ENCODE measurements at regions not wholly inside any gene's neighbourhood (a gene's known extent, or its start where the extent isn't known, plus 50 kb on each side); places are given as distances from the start of the nearest gene placed in this dataset.

DNA sequence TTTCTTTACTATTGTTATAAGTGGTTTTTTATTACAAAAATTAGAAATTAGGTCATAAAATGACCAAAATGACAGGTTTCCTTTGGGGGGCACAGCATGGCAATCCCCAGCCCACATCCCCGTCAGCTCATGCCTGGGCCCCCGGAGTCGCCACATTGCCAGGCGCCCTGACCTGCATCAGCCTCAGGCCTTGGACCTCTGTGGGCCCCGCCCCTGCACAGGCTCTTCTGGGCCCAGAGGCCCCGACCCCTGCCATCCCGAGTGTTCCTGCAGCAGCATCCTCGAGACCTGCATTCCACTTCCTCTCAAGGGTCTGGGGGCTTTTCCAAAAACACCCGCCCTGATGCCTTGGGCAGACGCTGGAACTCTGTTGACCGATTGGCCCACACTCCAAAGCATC lies 391.1 kb upstream of the MGMT start:
- ATAC-seq (no peak), DNase-seq (ENCODE audit: extremely low read depth in 1 of 4, low spot score in 3 of 4) (no peak), FAIRE-seq (no peak)
- ChIA-PET CTCF (ENCODE audit: low intra/inter-chr PET ratio) (no interaction called here), POLR2A (no interaction called here)
- intact Hi-C loops (cut with micrococcal nuclease) (no loop called here), in situ Hi-C loops (cut with MboI) (no loop called here)
- 1% methylated on average over 10 of the region's 11 CpGs for WGBS (ENCODE audit: insufficient coverage, low coverage, missing lambda C conversion rate)
- no peaks in the 10 kb centered on the region for H3K36me3 ChIP-seq (ENCODE audit: control insufficient read depth, insufficient read depth, low read length)
- no peaks in the 10 kb centered on the region for H3K79me2 ChIP-seq (ENCODE audit: control insufficient read depth, insufficient read depth, low read length)
- no peak overlapping the region for H3K4me2 ChIP-seq (ENCODE audit: insufficient read depth, low read length)
- H4K20me1 ChIP-seq (replicated peaks; ENCODE audit: control insufficient read depth, insufficient read depth, low read length): no peaks in the 10 kb centered on the region
- no peak for TF ChIP-seq EWSR1 (IDR thresholded peaks at IDR 0.05; ENCODE audit: borderline replicate concordance, low read depth, partially characterized antibody)
- H3K27me3 ChIP-seq (ENCODE audit: control insufficient read depth in 2 of 2, insufficient read depth in 2 of 2, low read length in 2 of 2): no peaks in the 10 kb centered on the region
- H3K9ac ChIP-seq (ENCODE audit: insufficient read depth in 1 of 2, low read depth in 2 of 2, low read length in 2 of 2): no peak overlapping the region
- no peaks in the 10 kb centered on the region for H3K9me1 ChIP-seq (ENCODE audit: control insufficient read depth, insufficient read depth, low read length)
- H3K27ac ChIP-seq (ENCODE audit: extremely low read depth, low read depth, low read length): no peak overlapping the region
- H3K4me1 ChIP-seq (replicated peaks in 1 of 2; ENCODE audit: control insufficient read depth in 2 of 2, insufficient read depth in 2 of 2, low read length in 2 of 2): no peaks in the 10 kb centered on the region
- no peaks in the 10 kb centered on the region for H3K9me3 ChIP-seq (replicated peaks; ENCODE audit: control insufficient read depth, insufficient read depth, low read depth, low read length)
- H3K4me3 ChIP-seq: no peak overlapping the region
- H2AFZ ChIP-seq (ENCODE audit: low read depth, low read length): no peak overlapping the region
- no TSS peak for BruUV-seq (replicated peaks)

DNA sequence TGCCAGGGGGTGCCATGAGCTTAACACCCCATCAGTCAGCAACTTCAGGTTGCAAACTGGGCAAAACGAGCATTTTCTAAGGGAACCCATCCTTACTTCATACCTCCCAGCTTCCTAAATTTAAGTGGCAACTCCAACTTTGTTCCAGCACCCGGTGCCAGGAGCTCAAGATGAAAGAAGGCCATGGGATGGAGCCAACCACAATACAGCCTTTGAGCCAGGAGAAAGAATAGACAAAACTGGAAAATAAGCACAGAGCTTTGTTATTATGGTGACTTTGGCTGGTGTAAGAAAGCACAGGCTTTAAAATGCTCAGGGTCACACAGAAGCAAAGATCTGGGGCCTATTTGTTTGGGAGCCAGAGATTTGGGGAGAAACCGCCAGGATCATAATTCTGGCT lies 388.7 kb upstream of the MGMT start:
- intact Hi-C loops (cut with micrococcal nuclease) (no loop called here), in situ Hi-C loops (cut with MboI) (no loop called here)
- no peaks in the 10 kb centered on the region for H3K4me1 ChIP-seq (replicated peaks in 1 of 2; ENCODE audit: control insufficient read depth in 2 of 2, insufficient read depth in 2 of 2, low read length in 2 of 2)
- no peaks in the 10 kb centered on the region for H3K36me3 ChIP-seq (ENCODE audit: control insufficient read depth, insufficient read depth, low read length)
- H3K4me3 ChIP-seq: no peak overlapping the region
- ChIA-PET CTCF (ENCODE audit: low intra/inter-chr PET ratio) (no interaction called here), POLR2A (no interaction called here)
- ATAC-seq (no peak), DNase-seq (ENCODE audit: extremely low read depth in 1 of 4, low spot score in 3 of 4) (no peak), FAIRE-seq (no peak)
- 0% methylated on average over 2 of the region's 3 CpGs for WGBS (ENCODE audit: insufficient coverage, low coverage, missing lambda C conversion rate)
- no peaks in the 10 kb centered on the region for H3K27me3 ChIP-seq (ENCODE audit: control insufficient read depth in 2 of 2, insufficient read depth in 2 of 2, low read length in 2 of 2)
- H3K79me2 ChIP-seq (ENCODE audit: control insufficient read depth, insufficient read depth, low read length): no peaks in the 10 kb centered on the region
- no peak overlapping the region for H3K27ac ChIP-seq (ENCODE audit: extremely low read depth, low read depth, low read length)
- BruUV-seq (replicated peaks): no TSS peak
- H4K20me1 ChIP-seq (replicated peaks; ENCODE audit: control insufficient read depth, insufficient read depth, low read length): no peaks in the 10 kb centered on the region
- H3K9ac ChIP-seq (ENCODE audit: insufficient read depth in 1 of 2, low read depth in 2 of 2, low read length in 2 of 2): no peak overlapping the region
- H3K9me1 ChIP-seq (ENCODE audit: control insufficient read depth, insufficient read depth, low read length): no peaks in the 10 kb centered on the region
- H3K9me3 ChIP-seq (replicated peaks; ENCODE audit: control insufficient read depth, insufficient read depth, low read depth, low read length): no peaks in the 10 kb centered on the region
- H2AFZ ChIP-seq (ENCODE audit: low read depth, low read length): no peak overlapping the region
- H3K4me2 ChIP-seq (ENCODE audit: insufficient read depth, low read length): no peak overlapping the region
- no peak for TF ChIP-seq ZNF586 (CRISPR knock-in tag; conservative IDR thresholded peaks at IDR 0.05)
- TF ChIP-seq, protein P1, sequence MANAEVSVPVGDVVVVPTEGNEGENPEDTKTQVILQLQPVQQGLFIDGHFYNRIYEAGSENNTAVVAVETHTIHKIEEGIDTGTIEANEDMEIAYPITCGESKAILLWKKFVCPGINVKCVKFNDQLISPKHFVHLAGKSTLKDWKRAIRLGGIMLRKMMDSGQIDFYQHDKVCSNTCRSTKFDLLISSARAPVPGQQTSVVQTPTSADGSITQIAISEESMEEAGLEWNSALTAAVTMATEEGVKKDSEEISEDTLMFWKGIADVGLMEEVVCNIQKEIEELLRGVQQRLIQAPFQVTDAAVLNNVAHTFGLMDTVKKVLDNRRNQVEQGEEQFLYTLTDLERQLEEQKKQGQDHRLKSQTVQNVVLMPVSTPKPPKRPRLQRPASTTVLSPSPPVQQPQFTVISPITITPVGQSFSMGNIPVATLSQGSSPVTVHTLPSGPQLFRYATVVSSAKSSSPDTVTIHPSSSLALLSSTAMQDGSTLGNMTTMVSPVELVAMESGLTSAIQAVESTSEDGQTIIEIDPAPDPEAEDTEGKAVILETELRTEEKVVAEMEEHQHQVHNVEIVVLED (CRISPR knock-in tag; IDR thresholded peaks at IDR 0.05): no peak
- TF ChIP-seq, protein P2, sequence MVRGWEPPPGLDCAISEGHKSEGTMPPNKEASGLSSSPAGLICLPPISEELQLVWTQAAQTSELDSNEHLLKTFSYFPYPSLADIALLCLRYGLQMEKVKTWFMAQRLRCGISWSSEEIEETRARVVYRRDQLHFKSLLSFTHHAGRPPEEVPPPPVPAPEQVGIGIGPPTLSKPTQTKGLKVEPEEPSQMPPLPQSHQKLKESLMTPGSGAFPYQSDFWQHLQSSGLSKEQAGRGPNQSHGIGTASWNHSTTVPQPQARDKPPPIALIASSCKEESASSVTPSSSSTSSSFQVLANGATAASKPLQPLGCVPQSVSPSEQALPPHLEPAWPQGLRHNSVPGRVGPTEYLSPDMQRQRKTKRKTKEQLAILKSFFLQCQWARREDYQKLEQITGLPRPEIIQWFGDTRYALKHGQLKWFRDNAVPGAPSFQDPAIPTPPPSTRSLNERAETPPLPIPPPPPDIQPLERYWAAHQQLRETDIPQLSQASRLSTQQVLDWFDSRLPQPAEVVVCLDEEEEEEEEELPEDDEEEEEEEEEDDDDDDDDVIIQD (CRISPR knock-in tag; IDR thresholded peaks at IDR 0.05): no peak

Measured in K562 (cell line).